H1 (cell line): ENCODE measurements at regions not wholly inside any gene's neighbourhood (a gene's known extent, or its start where the extent isn't known, plus 50 kb on each side); places are given as distances from the start of the nearest gene placed in this dataset.

Source experiments
- CTCF ChIA-PET: fragments of 300-600 bp; sonication (Branson Sonifier 250); formaldehyde crosslinking; loops from one replicate; lab custom pipeline; 2021; ENCODE audit not compliant: partially characterized antibody; lab: Charles Lee
- POLR2A ChIA-PET: fragments of 300-600 bp; sonication (Branson Sonifier 250); formaldehyde crosslinking; loops from one replicate; lab custom pipeline; 2021; ENCODE audit warnings: inconsistent platforms; ENCODE audit not compliant: partially characterized antibody; lab: Charles Lee
- DNase-seq, 2 experiments: peaks; one replicate each; pipeline versions ENCODE4 v3.0.0 to v3.0.0-alpha.2; 2010 to 2022; ENCODE audit warnings: low spot score in 2 of 2, low read depth in 1 of 2, mixed read lengths in 1 of 2
- FAIRE-seq: peaks from 2 replicates; lab custom pipeline; 2011; peaks lifted over from hg19 to GRCh38; lab: Jason Lieb, UNC
- H2AFZ ChIP-seq: 2 replicates; pipeline ENCODE4 v1.8.1; 2012; ENCODE audit warnings: low read length, inconsistent platforms
- H2AK5ac ChIP-seq: 2 replicates; pipeline ENCODE4 v1.6.1; 2013; ENCODE audit warnings: low read depth, low read length
- H2BK120ac ChIP-seq: replicated peaks from 2 replicates; pipeline ENCODE3; 2013; ENCODE audit warnings: low read depth, low read length, inconsistent platforms
- H2BK12ac ChIP-seq: 2 replicates; pipeline ENCODE4 v1.6.1; 2013; ENCODE audit warnings: low read depth, low read length
- H2BK15ac ChIP-seq: 2 replicates; pipeline ENCODE4 v1.6.1; 2013; ENCODE audit warnings: low read length
- H2BK20ac ChIP-seq: 2 replicates; pipeline ENCODE4 v1.6.1; 2013; ENCODE audit warnings: low read length
- H2BK5ac ChIP-seq: 2 replicates; pipeline ENCODE4 v1.6.1; 2013; ENCODE audit warnings: low read depth, low read length
- H3K14ac ChIP-seq: 2 replicates; pipeline ENCODE4 v1.6.1; 2013; ENCODE audit warnings: inconsistent platforms; ENCODE audit not compliant: insufficient read length
- H3K18ac ChIP-seq: 2 replicates; pipeline ENCODE4 v1.6.1; 2013; ENCODE audit warnings: low read length; ENCODE audit errors: extremely low read depth
- H3K23ac ChIP-seq: 2 replicates; pipeline ENCODE4 v1.6.1; 2013; ENCODE audit warnings: inconsistent platforms; ENCODE audit not compliant: insufficient read length
- H3K23me2 ChIP-seq: 2 replicates; pipeline ENCODE4 v1.6.1; 2013; ENCODE audit warnings: low read depth, low read length
- H3K27ac ChIP-seq: 2 replicates; pipeline ENCODE4 v1.6.1; 2011; ENCODE audit warnings: low read depth, low read length, inconsistent platforms
- H3K27me3 ChIP-seq, 4 experiments: replicated peaks in 1 of 4; 1 replicate in 1 of 4; 2 replicates in 3 of 4; pipeline versions ENCODE4 v1.6.1 to v1.8.1; 2011 to 2013; ENCODE audit warnings: low read length in 3 of 4, mild to moderate bottlenecking in 3 of 4, inconsistent platforms in 2 of 4, mixed read lengths in 2 of 4, moderate library complexity in 1 of 4; ENCODE audit not compliant: control insufficient read depth in 3 of 4, insufficient read depth in 3 of 4; ENCODE audit errors: extremely low read depth in 1 of 4
- H3K36me3 ChIP-seq, 4 experiments: 2 replicates each; pipeline versions ENCODE4 v1.6.1 to v1.8.1; 2011 to 2013; ENCODE audit warnings: mild to moderate bottlenecking in 4 of 4, low read length in 3 of 4, moderate library complexity in 2 of 4, control low read depth in 1 of 4, inconsistent platforms in 1 of 4; ENCODE audit not compliant: insufficient read depth in 4 of 4, control insufficient read depth in 2 of 4
- H3K4ac ChIP-seq: replicated peaks from 2 replicates; pipeline ENCODE3; 2013; ENCODE audit warnings: low read length, low read depth, mixed read lengths, inconsistent platforms; ENCODE audit not compliant: insufficient read length
- H3K4me1 ChIP-seq, 4 experiments: replicated peaks in 1 of 4; 1 replicate in 1 of 4; 2 replicates in 3 of 4; pipeline versions ENCODE4 v1.6.1 to v1.8.1; 2011 to 2013; ENCODE audit warnings: low read length in 3 of 4, inconsistent platforms in 2 of 4, mixed read lengths in 1 of 4; ENCODE audit not compliant: insufficient read depth in 4 of 4, control insufficient read depth in 3 of 4
- H3K4me2 ChIP-seq, 2 experiments: 2 replicates each; pipeline versions ENCODE4 v1.6.1 to v1.8.1; 2011 to 2013; ENCODE audit warnings: low read depth in 2 of 2, low read length in 2 of 2, control low read depth in 1 of 2, inconsistent platforms in 1 of 2, mild to moderate bottlenecking in 1 of 2; ENCODE audit not compliant: insufficient read depth in 1 of 2
- H3K4me3 ChIP-seq, 4 experiments: fragments of 200-600, 300-600 bp in 1 of 4; sonication (generic), shearing (Covaris generic), sonication (Bioruptor Twin) in 1 of 4; 2 replicates each; pipeline versions ENCODE4 v1.5.1 to v1.8.1; 2011 to 2016; ENCODE audit warnings: low read length in 4 of 4, low read depth in 3 of 4, control low read depth in 2 of 4, inconsistent platforms in 2 of 4, mild to moderate bottlenecking in 2 of 4, mixed read lengths in 1 of 4, moderate library complexity in 1 of 4; ENCODE audit not compliant: insufficient read depth in 2 of 4; ENCODE audit errors: extremely low read depth in 1 of 4
- H3K56ac ChIP-seq: replicated peaks from 2 replicates; pipeline ENCODE3; 2013; ENCODE audit warnings: low read depth, mild to moderate bottlenecking, mixed read lengths, low read length, inconsistent platforms; ENCODE audit not compliant: insufficient read length
- H3K79me1 ChIP-seq: 2 replicates; pipeline ENCODE4 v1.6.1; 2013; ENCODE audit warnings: low read depth, low read length, control low read depth
- H3K79me2 ChIP-seq, 2 experiments: 2 replicates each; pipeline versions ENCODE4 v1.6.1 to v1.8.1; 2012 to 2013; ENCODE audit warnings: low read length in 2 of 2, mild to moderate bottlenecking in 2 of 2, inconsistent platforms in 1 of 2; ENCODE audit not compliant: insufficient read depth in 2 of 2, control insufficient read depth in 1 of 2
- H3K9ac ChIP-seq, 4 experiments: replicated peaks in 1 of 4; 1 replicate in 1 of 4; 2 replicates in 3 of 4; pipeline versions ENCODE4 v1.6.1 to v1.8.1; 2011 to 2013; ENCODE audit warnings: low read depth in 3 of 4, low read length in 3 of 4, control low read depth in 2 of 4, mild to moderate bottlenecking in 2 of 4, moderate library complexity in 2 of 4, inconsistent platforms in 1 of 4; ENCODE audit errors: extremely low read depth in 1 of 4
- H3K9me3 ChIP-seq, 2 experiments: 2 replicates each; pipeline versions ENCODE4 v1.6.1 to v1.8.1; 2012 to 2013; ENCODE audit warnings: mild to moderate bottlenecking in 2 of 2, moderate library complexity in 2 of 2, control low read depth in 1 of 2, inconsistent platforms in 1 of 2, low read depth in 1 of 2, low read length in 1 of 2, mixed read lengths in 1 of 2; ENCODE audit not compliant: insufficient read depth in 2 of 2
- H4K20me1 ChIP-seq, 2 experiments: replicated peaks in 1 of 2; 2 replicates each; pipeline versions ENCODE3 to v1.8.1; 2011 to 2013; ENCODE audit warnings: inconsistent platforms in 2 of 2, low read length in 2 of 2, mild to moderate bottlenecking in 1 of 2; ENCODE audit not compliant: insufficient read depth in 2 of 2, control insufficient read depth in 1 of 2
- H4K5ac ChIP-seq: 2 replicates; pipeline ENCODE4 v1.6.1; 2013; ENCODE audit warnings: low read length, low read depth, mixed read lengths, inconsistent platforms; ENCODE audit not compliant: insufficient read length
- H4K8ac ChIP-seq: 2 replicates; pipeline ENCODE4 v1.8.0; 2013; ENCODE audit warnings: mild to moderate bottlenecking, moderate library complexity, low read length, inconsistent platforms; ENCODE audit not compliant: insufficient read depth; ENCODE audit errors: extremely low read depth
- H4K91ac ChIP-seq: replicated peaks from 2 replicates; pipeline ENCODE3; 2013; ENCODE audit warnings: low read length, mixed read lengths, inconsistent platforms; ENCODE audit not compliant: insufficient read length
- BRCA1 ChIP-seq: IDR thresholded peaks from 2 replicates; pipeline ENCODE4 v1.6.1; 2012; ENCODE audit warnings: low read depth, low read length, improper control_type of control experiment
- CBX8 ChIP-seq: fragments of 300-800, 300-1000 bp; sonication (generic); IDR thresholded peaks from 2 replicates; pipeline ENCODE4 v1.7.1; 2016; ENCODE audit warnings: low read depth, low read length, borderline replicate concordance
- CEBPB ChIP-seq: IDR thresholded peaks from 2 replicates; pipeline ENCODE4 v1.6.1; 2012; ENCODE audit warnings: low read depth, low read length
- CTBP2 ChIP-seq: IDR thresholded peaks from 2 replicates; pipeline ENCODE4 v1.7.0; 2011; ENCODE audit warnings: borderline replicate concordance, mild to moderate bottlenecking, moderate library complexity, mixed read lengths, low read length; ENCODE audit not compliant: insufficient read depth, insufficient read length
- FOSL1 ChIP-seq: IDR thresholded peaks from 2 replicates; pipeline ENCODE4 v1.6.1; 2011; ENCODE audit warnings: mild to moderate bottlenecking, low read depth, low read length, moderate library complexity; ENCODE audit not compliant: insufficient read depth
- JUND ChIP-seq: IDR thresholded peaks from 2 replicates; pipeline ENCODE4 v1.6.1; 2011; ENCODE audit warnings: mild to moderate bottlenecking, improper control_type of control experiment, low read length
- MAX ChIP-seq: IDR thresholded peaks from 2 replicates; pipeline ENCODE4 v1.6.1; 2012; ENCODE audit warnings: inconsistent platforms
- NRF1 ChIP-seq: IDR thresholded peaks from 2 replicates; pipeline ENCODE4 v1.6.1; 2011; ENCODE audit warnings: mild to moderate bottlenecking, low read depth, low read length, improper control_type of control experiment
- POU5F1 ChIP-seq: IDR thresholded peaks from 2 replicates; pipeline ENCODE4 v1.6.1; 2011; ENCODE audit warnings: low read depth, mild to moderate bottlenecking, low read length, moderate library complexity
- SAP30 ChIP-seq: fragments of 300-600 bp; sonication (generic); IDR thresholded peaks from 2 replicates; pipeline ENCODE4 v1.7.1; 2012; ENCODE audit warnings: low read length, moderate library complexity, mild to moderate bottlenecking, inconsistent platforms; ENCODE audit not compliant: insufficient read depth, insufficient replicate concordance
- SP2 ChIP-seq: IDR thresholded peaks from 2 replicates; pipeline ENCODE4 v1.6.1; 2012; ENCODE audit warnings: mild to moderate bottlenecking, low read length, inconsistent platforms
- WGBS, 2 experiments: shearing (Covaris generic) in 1 of 2; methylation state at CpG; one replicate each; pipeline versions ENCODE4 v1.1.6 to v1.1.7; 2013 to 2015; ENCODE audit warnings: low lambda C conversion rate in 2 of 2, mixed read lengths in 2 of 2, inconsistent platforms in 1 of 2, low coverage in 1 of 2, missing lambda C conversion rate in 1 of 2; ENCODE audit not compliant: insufficient replicate concordance in 2 of 2, insufficient coverage in 1 of 2, insufficient read length in 1 of 2; ENCODE audit errors: extremely low coverage in 1 of 2, missing lambda C conversion rate in 1 of 2; 5-methylcytosine and 5-hydroxymethylcytosine counted together

DNA sequence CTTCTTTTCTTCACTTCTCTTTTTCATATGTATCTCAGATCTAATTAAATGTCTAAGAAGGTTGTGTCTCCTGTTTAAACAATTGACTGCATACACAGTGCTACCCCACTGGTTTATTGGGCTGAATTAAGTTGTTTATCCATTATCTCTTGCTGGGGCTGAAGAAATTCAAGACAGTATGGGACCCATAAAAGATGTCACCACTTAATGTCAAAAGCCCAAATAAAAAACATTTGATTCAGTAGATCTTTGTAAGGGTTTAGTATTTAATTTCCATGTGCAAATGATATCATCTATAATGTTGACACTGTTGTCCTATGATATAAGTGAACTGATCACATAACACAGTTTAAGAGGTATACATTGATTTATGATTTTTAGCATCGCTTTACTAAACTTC lies 1431.9 kb upstream of the PCDH20 start:
- ChIA-PET POLR2A (no interaction called here), CTCF (no interaction called here)
- Histone ChIP-seq H3K4me1 (no peaks in the 10 kb centered on the region), H2BK12ac (no peak overlapping the region), H3K4me3 (no peak overlapping the region), H4K91ac (no peak overlapping the region), H3K79me1 (no peaks in the 10 kb centered on the region), H2BK5ac (no peak overlapping the region), H3K79me2 (no peaks in the 10 kb centered on the region), H2BK15ac (no peak overlapping the region), H3K27ac (no peak overlapping the region), H3K14ac (no peak overlapping the region), H2BK120ac (no peak overlapping the region), H3K36me3 (no peaks in the 10 kb centered on the region), H3K23me2 (no peaks in the 10 kb centered on the region), H3K18ac (no peak overlapping the region), H2AFZ (no peak overlapping the region), H3K9me3 (no peaks in the 10 kb centered on the region), H3K23ac (no peak overlapping the region), H4K5ac (no peak overlapping the region), H4K20me1 (no peaks in the 10 kb centered on the region), H3K27me3 (no peaks in the 10 kb centered on the region), H3K56ac (no peak overlapping the region), H3K4ac (no peak overlapping the region), H3K9ac (no peak overlapping the region), H2BK20ac (no peak overlapping the region), H2AK5ac (no peak overlapping the region), H3K4me2 (no peak overlapping the region), H4K8ac (no peak overlapping the region)
- 95% methylated on average over 1 of the region's 1 CpG; no CpG with 5 or more reads in 1 of the 2 experiments for WGBS, 2 experiments
- no peak for FAIRE-seq
- DNase-seq = no peak
- TF ChIP-seq MAX (no peak), CBX8 (no peak), CEBPB (no peak), BRCA1 (no peak), SP2 (no peak), NRF1 (no peak), FOSL1 (no peak), SAP30 (no peak), CTBP2 (no peak), JUND (no peak), POU5F1 (no peak)
